GM21619 (cell line): ENCODE measurements at regions not wholly inside any gene's neighbourhood (a gene's known extent, or its start where the extent isn't known, plus 50 kb on each side); places are given as distances from the start of the nearest gene placed in this dataset.

Experiments used
- ATAC-seq: cut with Tn5 transposase; IDR thresholded peaks from one replicate; pipeline ENCODE4 v1.9.1; 2021; ENCODE audit not compliant: unreplicated experiment

DNA sequence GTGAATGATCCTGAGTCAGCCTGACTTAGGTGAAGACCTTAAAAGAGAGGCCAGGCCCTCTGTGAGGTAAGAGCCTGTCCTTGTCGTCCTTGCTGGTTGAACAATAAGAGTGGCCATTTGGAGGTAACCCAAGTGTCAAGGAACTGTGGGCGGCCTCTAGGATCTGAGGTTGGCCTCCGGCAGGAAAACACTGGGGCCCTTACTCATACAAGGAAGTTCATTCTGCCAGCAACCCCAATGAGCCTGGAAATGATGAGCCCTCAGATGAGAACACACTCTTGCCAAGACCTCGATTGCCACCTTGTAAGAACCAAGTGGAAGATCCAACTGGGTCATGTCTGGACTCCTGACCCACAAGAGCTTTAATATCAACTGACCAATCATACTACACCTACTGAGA lies 95.5 kb upstream of the LRATD1 start:
- no peak for ATAC-seq

DNA sequence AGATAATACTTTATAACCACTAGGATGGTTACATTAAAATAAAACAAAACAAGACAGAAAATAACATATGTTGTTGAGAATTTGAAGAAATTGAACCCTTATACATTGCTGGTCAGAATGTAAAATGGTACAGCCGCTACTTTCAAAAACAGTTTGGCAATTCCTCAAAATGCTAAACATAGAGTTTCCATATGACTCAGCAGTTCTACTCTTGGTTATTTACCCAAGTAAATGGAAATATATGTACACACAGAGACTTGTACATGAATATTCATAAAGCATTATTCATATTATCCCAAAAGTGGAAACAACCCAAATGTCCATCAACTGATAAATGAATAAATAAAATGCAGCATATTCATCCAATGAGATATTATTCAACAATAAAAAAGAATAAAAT lies 92.5 kb upstream of the LRATD1 start:
- ATAC-seq, result peak; percentile 90

DNA sequence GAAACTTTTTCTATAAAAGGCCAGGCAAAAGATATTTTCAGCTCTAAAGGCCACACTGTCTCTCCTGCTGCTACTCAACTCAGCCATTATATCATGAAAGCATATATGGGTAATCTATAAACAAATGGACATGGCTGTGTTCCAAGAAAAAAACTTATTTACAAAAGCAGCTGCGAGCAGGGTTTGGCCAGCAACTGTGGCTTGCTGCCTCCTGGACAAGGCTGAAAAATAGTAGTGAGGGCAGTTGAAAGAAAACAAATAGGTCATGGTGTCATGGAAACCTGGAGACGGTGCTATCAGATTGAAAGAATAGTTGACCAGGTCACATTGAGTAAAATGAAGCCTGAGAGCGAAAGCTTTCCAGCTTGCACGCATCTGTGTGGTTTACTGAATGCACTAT lies 89.2 kb upstream of the LRATD1 start:
- ATAC-seq, result no peak

DNA sequence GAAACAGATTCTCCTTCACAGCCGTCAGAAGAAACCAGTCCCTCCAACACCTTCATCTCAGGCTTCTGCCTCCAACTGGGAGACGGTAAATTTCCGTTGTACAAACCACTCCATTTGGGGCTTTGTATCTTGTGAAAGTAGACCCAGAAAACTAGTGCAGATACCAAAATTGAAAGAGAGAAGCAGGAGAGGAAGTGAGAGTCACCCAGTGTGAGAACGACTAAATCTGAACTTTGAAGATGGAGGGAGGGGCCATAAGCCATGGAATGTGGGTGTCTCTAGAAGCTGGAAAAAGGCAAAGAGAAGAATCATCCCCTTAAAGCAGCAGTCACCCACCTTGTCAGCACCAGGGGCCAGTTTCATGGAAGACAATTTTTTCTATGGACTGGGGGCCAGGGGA lies 88.3 kb upstream of the LRATD1 start:
- ATAC-seq, result peak; percentile 35

DNA sequence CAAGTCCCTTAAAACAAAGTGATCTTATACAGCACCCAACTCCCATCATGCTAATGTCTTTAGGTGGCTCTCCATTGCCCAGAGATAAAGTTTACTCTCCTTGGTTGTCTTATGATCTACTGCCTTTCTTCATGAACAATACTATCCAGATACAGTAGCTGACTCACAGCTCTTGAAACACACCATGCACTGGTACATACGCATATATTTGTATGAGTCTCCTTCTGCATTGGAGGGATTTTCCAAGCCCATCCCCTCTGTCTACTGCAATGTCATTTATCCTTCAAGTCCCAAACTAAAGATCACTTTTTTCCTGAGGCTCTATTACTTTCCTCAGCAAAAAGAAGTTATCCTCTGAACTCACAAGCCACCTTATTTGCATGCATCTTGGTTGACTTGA lies 84.7 kb upstream of the LRATD1 start:
- ATAC-seq, result no peak

DNA sequence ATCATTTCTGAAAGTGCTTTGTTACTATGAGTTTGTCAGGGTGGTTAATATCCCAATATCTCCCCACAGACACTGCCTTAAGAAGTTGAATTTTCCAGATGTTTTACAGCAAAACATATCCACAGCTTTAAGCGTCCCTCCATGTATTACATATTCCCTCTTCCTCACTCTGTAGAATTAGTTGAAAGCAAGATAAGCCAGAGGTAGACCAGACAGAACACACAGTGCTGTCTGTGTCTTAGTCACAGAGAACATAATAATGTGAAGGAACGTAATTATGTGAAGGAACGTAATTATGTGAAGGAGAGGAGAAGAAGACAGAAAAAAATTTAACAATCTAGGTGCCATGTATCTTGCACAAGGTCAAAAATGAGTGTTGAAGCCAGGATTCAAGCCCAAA lies 81.9 kb upstream of the LRATD1 start:
- no peak for ATAC-seq

DNA sequence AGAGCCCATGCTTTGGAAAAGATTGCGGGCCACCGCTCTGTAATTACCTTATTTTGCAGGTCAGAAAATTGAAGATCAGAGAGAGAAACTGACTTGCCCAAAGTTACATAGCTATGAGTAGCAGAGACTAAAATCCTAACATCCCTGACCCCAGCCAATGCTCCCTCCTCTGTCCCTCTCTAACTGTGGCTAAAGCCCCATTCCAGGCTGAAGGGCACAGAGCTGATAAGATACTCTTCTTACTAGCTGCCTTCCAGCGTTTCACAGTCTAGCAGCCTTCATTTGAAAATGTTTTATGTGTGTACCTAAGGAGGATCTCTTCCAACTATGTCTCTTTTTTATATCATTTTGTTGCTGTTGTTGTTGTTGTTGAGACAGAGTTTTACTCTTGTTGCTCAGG lies 81.4 kb upstream of the LRATD1 start:
- no peak for ATAC-seq

DNA sequence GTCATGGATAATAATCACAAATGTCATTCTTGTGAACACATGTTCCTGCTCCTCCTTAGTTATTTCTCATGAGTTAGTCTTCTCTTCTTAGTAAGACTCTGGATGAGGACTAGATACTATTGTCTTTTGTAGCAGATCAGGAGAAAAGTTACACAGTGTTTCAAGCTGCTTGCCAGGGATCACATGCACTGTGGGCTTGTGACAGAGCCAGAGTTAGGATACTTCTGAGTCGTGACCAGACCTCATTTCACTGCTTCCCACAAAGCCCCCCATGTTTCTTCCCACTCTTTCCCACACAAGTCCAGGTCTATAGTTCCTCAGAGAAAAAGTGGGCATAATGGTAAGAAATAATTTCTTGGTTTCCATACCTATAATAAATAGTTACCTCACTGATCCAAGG lies 80.2 kb upstream of the LRATD1 start:
- no peak for ATAC-seq

DNA sequence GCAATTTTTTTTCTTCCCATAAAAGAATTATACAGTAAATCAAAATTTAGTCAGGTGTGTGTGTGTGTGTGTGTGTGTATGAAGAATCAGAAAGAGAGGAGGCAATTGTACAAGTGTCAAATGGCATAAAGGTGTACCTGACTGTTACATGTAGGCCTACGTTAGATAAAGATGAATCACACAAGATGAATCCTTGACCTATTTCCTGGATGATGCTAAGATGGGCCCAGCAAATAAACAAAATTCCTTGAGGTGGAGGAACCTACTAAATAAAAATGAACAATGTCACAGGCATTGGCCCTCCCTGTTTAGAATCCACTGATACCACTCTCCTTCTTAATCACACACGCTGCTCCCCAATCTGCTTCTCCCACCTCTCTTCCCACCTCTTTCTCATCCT lies 79.7 kb upstream of the LRATD1 start:
- ATAC-seq, result no peak

DNA sequence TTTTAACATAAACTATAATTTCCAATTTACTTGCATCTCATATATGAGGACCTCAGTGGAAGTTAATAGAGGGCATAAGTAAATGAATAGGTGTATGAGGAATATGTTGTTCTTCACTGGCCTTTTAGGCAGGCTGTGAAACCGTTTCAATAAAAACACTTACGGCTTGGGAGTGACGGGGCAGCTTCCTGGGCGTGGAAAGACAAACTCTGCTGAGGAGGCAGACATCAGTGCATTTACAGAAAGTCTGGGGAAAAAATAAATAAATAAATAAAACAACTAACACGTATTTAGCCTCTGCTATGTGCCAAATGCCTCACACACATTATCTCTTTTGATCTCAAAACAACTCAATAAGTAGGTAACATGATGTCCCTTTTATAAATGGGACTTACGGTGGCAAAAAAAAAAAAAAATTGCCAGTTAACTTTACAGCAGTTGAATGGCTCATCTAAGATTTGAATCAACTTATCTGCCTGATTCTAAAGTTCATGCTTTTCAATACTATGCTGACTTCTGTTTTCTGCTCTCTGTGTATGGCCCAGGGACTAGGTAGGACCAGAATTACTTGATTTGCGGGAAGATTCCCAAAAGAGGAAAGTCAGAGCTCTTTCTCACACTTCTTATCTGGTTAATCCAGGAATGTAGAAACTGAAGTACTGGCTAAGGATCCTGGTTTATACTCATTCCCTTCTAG lies 77.5 kb upstream of the LRATD1 start:
- no peak for ATAC-seq

DNA sequence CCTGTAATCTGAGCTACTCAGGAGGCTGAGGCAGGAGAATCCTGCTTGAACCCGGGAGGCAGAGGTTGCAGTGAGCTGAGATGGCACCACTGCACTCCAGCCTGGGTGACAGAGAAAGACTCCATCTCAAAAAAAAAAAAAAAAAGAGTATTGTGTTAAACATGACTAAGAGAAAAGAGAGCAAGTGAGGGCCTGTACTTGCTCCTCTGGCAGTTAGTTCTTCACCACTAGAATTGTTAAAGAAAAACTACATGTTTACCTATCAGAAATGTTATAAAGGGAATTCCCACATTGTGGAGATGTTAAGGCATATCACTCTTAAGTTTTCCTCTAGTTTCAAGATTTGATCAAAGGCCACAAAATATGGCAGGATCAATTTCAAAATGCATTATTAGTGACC lies 75.4 kb upstream of the LRATD1 start:
- no peak for ATAC-seq

DNA sequence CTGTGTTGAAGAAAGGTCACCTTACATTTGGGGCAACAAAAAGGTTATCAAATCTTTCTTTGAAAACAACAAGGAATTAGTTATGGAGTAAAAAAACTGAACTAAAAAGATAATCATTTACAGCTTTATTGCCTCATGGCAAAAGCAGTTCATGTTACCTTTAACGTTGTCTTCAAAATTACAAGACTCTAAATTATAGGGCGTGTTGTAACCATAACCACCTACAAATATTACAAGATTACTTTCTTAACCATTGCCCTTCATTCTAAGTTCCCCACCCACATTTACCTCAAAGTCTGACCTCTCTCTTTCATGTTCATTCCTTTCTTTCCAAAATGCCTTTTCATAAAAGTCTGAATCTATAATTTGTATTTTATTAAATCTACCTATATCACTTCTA lies 74.6 kb upstream of the LRATD1 start:
- no peak for ATAC-seq

DNA sequence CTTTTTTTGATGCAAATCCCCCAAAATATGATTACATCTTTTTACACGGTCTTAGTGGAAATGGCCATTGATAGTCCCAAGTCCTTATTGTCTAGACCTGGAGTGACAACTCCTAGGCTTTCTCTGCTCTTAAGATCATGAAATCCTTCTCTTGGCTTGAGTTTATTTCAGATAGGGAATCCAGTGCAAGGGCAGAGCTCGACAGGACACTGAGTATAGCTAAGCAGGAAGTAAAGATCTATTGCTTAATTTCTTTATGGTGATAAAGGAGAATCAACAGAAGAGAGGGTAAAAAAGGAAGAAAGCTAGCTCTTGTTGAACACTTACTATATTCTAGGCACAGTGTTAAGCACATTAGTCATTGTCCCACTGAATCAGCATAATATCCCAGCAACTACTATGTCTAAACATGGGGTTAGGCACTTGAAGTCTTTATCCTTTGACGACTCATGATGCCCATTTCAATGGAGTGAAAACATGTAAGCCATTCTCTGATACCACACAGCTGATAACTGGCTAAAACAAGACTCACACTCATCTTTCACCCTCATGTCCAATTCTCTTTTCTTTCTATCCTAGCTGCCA lies 74.1 kb upstream of the LRATD1 start:
- ATAC-seq, result no peak

DNA sequence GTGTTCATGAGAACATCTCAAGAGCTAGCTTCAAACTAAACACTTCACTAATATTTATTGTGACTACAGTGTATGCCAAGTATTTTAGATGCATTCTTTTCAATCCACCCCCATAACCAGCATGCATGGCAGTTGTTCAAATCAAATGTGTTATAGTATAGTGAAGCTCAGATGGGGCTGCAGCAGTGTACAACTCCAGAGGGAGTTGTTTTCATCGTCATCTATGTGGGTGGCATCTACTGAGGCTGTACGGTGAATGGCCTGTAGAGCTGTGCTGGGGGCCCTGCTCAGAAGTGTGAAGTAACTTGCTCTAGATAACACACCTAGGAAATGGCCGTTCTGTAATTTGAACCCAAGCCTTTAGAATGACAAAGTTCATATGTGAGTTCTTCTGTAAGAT lies 71.8 kb upstream of the LRATD1 start:
- ATAC-seq, result no peak

DNA sequence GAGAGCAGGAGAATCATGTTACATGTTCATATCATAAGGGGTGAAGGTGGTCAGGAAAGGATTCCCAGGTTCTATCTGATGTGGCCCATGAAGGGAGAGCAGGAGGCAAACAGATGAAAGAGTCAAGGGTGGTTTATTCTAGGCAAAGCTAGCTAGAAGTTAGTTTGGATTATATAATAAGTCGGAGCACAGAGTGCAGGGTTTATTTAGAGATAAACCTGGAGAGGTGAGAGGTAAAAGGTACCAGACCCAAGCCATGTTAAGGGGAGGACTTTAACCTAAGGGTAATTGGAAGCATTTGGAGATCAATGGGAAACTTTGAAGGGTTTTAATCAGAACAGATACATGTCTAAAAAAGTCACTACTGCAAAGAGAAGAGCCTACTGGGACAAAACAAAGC lies 69.2 kb upstream of the LRATD1 start:
- ATAC-seq, result no peak

DNA sequence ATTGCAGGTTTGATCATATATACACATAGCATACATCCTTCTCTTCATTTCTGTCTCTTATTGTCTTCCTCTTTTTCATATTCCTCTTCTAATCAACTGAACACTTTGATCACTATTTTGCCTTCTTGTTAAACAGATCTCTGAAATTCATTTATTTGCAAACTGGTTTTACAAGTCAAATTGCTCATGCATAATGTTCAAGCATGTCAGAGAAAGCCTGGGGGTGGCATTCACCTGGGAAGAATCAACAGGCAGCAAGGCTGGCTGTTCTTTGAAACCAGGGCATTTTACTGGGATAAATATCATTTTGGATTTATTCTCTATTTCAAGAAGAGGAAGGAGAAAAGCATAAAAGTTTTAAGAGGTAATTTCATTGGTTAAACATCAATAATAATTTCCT lies 66.9 kb upstream of the LRATD1 start:
- ATAC-seq, result no peak

DNA sequence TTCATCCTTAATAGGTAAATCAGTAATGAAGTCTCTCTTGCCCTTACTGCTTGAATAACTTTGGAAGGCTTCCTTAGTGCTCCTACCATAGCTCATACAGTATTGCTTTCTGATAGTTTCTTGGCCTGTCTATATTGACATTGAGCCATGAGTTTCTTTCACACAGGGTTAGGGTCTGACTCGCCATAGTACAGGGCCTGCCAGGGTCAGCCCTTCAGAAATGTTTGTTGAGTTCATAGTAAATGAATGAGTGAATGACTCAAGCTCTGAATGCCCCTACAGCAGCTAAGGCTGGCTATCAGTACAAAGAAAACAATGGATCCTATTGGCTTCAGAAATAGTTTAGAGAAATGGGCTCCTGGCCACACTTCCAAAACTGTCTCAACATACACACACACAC lies 65.0 kb upstream of the LRATD1 start:
- no peak for ATAC-seq

DNA sequence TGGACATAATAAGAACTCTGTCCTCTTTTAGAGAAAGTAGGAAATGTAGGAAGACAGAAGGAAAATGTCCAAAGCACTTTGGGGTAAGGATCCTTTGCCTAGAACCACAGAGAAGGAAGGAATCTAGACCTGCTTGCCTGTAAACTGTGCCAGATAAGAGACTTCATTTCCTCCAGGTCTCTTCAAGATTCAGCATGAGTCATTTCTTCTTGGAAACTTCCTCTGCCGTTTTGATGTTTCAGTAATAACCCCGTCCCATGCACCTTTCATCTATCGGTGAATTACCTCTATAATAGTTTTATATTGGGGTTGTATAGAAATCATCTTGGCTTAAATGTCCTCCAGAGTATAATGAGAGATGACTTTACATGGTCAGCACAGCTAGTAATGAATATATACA lies 63.2 kb upstream of the LRATD1 start:
- no peak for ATAC-seq

DNA sequence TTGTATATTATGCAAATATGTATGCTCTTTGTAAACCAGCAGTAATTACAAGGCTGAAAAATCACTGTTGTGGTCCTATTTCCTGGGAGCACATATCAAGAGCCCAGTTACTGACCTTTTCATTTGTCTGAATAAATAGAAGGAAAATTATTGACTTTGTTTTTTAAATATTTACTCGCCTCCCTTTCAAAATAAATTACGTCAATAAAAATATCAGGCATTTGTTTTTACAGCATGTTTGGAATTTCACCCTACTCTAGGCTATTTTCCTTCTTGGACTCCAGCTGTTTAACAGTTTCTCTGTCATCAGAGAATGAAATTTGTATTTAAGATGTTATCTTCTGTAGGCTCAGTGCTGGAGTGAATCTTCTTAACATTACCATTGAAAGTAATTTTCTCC lies 59.9 kb upstream of the LRATD1 start:
- no peak for ATAC-seq

DNA sequence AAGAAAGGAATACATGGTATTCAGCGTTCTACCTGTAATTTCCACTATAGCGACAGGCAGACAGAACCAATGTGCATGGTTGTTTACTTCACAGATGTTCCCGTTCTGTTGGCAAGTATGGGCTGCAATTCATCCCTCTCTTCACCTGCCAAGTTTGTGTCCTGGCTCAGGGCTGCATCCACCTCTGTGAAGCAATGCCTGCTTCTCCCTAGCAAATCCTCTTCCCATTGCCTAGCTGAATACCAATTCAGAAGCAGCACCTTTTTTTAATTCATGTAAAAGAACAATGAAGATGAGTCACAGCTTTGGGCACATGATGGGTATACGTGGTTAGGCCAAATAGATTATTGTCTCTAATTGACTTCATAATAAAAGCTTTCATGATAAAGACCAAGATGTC lies 54.7 kb upstream of the LRATD1 start:
- ATAC-seq, result no peak
